AG09309 (cell line): ENCODE measurements at regions not wholly inside any gene's neighbourhood (a gene's known extent, or its start where the extent isn't known, plus 50 kb on each side); places are given as distances from the start of the nearest gene placed in this dataset.
"Not testable (repeated sequence)": the region's sequence is repeated elsewhere in the genome, so short reads cannot be mapped to it uniquely, and the experiment has no call there.

Experiments used
- DNase-seq: peaks from one replicate; pipeline ENCODE4 v3.0.0-alpha.2; 2010; ENCODE audit warnings: low read depth
- H3K4me3 ChIP-seq: 2 replicates; pipeline ENCODE4 v1.5.1; 2011; ENCODE audit warnings: mild to moderate bottlenecking, low read depth, low read length, moderate library complexity; ENCODE audit not compliant: control insufficient read depth
- TF ChIP-seq, protein P1 (sequence below): IDR thresholded peaks from 2 replicates; pipeline ENCODE4 v1.5.1; 2011; ENCODE audit warnings: mild to moderate bottlenecking, low read depth, low read length, inconsistent platforms; ENCODE audit not compliant: insufficient read depth, control insufficient read depth; ENCODE audit errors: missing control alignments

DNA sequence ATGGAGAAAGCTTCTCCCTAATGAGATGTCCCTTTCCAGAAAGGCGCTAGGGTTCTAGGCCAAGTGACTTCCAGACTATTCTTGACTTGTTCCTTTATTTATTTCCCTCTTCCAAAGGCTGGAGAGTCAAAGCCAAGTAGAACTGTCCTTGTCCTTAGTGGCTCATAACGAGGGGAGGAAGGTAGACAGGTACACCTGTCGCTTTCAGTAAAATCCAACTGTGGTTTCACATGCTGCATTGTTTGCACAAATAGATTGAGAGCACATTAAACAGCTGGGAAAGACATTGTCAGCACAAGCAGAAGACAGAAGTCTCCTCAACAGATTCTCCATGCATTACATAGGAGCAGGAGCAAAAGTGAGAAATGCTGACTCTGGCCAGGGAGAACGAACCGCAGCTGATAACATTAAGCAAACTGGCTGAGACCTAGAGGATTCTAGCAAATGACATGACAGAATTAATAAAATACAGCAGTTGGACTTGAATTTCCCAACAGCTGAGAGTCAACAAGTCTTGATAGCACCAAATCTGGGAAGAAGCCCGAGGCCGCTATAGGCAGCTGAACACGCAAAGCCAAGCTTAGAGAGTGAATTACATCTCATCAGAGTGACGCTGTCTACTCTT lies 227.7 kb downstream of the TLE3 start:
- DNase-seq, result no peak
- TF ChIP-seq, protein P1, sequence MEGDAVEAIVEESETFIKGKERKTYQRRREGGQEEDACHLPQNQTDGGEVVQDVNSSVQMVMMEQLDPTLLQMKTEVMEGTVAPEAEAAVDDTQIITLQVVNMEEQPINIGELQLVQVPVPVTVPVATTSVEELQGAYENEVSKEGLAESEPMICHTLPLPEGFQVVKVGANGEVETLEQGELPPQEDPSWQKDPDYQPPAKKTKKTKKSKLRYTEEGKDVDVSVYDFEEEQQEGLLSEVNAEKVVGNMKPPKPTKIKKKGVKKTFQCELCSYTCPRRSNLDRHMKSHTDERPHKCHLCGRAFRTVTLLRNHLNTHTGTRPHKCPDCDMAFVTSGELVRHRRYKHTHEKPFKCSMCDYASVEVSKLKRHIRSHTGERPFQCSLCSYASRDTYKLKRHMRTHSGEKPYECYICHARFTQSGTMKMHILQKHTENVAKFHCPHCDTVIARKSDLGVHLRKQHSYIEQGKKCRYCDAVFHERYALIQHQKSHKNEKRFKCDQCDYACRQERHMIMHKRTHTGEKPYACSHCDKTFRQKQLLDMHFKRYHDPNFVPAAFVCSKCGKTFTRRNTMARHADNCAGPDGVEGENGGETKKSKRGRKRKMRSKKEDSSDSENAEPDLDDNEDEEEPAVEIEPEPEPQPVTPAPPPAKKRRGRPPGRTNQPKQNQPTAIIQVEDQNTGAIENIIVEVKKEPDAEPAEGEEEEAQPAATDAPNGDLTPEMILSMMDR, result no peak
- H3K4me3 ChIP-seq, result no peak overlapping the region

DNA sequence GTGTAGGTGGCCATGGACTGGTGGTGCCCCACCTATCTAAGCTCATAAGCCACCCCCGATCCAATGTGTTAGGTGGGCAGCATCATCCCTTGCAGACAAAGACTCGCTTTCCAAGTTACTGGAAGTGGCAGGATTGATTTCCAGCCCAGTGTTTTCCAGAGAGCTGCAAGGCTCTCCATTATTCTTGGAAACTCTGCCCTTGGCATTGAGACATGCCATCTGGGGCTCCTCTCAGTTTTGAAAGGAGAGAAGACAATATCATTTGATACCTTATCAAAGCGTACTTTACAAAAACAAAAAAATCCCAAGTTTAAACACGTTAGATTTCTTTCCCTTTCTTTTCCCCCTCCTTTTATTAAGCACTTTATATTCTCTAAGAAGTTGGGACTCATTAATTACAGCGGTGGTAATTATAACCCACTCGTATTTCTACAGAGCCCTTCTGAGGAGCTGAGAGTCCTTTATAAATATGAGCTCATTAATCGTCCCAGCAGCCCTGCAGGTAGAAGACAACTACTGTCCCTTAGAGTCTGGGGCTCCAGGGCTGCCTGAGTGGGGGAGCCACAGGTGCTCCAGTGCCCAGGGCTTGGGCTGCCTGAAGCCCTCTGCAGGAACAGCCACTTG lies 226.1 kb downstream of the TLE3 start:
- DNase-seq, result no peak
- TF ChIP-seq, protein P1, result no peak

DNA sequence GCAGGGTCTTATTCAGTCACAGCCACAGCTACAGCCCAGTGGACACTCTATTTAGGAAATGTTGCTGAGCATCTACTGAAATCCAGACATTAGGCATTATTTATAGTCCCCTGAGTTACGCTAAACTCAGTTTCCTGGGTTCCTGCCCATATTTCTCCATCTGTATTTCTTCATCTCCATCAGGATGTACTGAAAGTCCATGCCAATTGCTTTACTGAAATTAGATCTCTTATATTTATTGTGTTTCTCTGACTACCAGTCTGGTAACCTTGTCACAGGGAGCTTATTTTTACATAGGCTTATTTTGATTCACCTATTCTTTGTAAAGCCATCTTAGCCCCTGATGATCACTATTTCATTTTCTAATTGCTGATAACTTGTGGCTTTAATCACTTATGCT lies 223.9 kb downstream of the TLE3 start:
- no peak for DNase-seq
- H3K4me3 ChIP-seq, result no peak overlapping the region
- TF ChIP-seq, protein P1, result no peak

More for the DNA sequence above, 226.1 kb downstream of the TLE3 start:
- no peak overlapping the region for H3K4me3 ChIP-seq

DNA sequence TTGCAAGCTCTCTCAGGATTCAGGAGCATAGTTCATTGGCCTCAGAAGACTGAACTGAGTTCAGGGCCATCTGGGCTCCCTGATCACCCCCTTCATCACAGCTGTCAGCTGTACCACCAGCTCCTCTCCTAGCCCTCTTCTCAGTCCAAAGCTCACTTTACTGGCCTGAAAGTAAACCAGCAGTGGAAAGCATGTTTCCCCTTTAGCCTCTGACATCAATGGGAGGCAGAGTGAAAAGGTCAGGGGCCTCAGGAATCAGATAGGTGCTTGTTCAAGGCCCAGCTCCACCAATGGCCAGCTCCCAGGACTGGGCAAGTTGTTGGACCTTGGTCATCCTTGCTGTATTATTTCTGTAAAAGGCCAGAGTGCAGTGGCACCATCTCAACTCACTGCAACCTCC lies 223.4 kb downstream of the TLE3 start:
- DNase-seq, result no peak
- TF ChIP-seq, protein P1, result no peak
- H3K4me3 ChIP-seq, result no peak overlapping the region

DNA sequence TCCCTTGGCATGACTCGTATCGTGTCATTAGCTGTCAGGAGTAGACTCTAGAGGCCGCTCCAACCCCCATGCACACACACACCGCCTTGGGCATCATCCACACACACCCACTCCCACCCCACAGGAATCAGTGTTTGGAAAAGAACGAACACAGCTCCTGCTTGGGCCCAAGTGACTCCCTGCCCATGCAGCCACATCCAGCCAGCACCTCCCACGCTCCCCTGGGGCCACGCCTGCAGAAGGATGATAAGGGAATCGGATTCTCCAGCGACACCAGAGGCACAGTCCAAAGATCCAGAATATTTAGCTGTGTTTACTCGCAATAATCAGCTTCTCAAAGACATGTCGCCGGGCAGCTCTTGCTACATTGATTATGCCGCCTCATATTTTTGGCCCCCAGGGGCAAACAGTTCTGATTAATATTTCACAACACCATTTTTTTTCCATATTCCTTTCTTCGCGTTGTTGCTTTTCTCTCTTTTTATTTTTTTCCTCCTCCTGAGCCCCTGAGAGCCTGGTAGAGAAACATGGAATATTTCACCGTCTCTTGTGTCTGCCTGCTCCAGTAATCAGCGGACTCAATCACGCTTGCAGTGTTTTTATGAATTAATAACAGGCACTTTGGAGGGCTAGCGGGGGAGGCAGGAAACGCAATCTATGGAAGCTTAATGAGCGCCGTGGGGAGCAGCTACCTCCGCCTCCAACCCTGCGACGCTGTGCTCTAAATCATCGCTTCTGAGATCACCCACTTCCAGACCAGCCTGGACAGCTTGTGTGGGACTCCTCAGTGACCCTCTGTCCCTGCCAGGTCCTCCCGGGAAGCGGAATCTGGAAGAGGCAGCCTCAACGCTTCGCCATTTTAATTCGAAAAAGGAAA lies 221.4 kb downstream of the TLE3 start:
- no peak overlapping the region for H3K4me3 ChIP-seq
- no peak for DNase-seq
- TF ChIP-seq, protein P1, result no peak

DNA sequence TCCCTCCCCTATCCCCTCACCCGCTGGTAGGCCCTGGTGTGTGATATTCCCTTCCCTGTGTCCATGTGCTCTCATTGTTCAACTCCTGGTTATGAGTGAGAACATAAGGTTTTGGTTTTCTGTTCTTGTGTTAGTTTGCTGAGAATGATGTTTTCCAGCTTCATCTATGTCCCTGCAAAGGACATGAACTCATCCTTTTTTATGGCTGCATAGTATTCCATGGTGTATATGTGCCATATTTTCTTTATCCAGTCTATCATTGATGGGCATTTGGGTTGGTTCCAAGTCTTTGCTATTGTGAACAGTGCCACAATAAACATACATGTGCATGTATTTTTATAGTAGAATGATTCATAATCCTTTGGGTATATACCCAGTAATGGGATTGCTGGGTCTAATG lies 217.8 kb downstream of the TLE3 start:
- H3K4me3 ChIP-seq, DNase-seq: not testable (repeated sequence)
